Endodermal cell (in vitro differentiated cells): ENCODE measurements at regions not wholly inside any gene's neighbourhood (a gene's known extent, or its start where the extent isn't known, plus 50 kb on each side); places are given as distances from the start of the nearest gene placed in this dataset.
"Not testable (repeated sequence)": the region's sequence is repeated elsewhere in the genome, so short reads cannot be mapped to it uniquely, and the experiment has no call there.

Experiments
- DNase-seq: peaks from one replicate; pipeline ENCODE4 v3.0.0-alpha.2; 2017
- H3K27ac ChIP-seq: 2 replicates; pipeline ENCODE4 v1.5.1; 2013; ENCODE audit warnings: mild to moderate bottlenecking, low read depth, low read length, moderate library complexity
- H3K27me3 ChIP-seq: 2 replicates; pipeline ENCODE4 v1.6.1; 2013; ENCODE audit warnings: mild to moderate bottlenecking, low read length, moderate library complexity; ENCODE audit not compliant: insufficient read depth, control insufficient read depth, poor library complexity, severe bottlenecking
- H3K36me3 ChIP-seq: 2 replicates; pipeline ENCODE4 v1.7.0; 2013; ENCODE audit warnings: mild to moderate bottlenecking, low read length, moderate library complexity; ENCODE audit not compliant: control insufficient read depth, insufficient read depth
- H3K4me1 ChIP-seq: one replicate; pipeline ENCODE4 v1.7.0; 2013; ENCODE audit warnings: low read length; ENCODE audit not compliant: control insufficient read depth, insufficient read depth
- H3K4me3 ChIP-seq: 2 replicates; pipeline ENCODE4 v1.5.1; 2013; ENCODE audit warnings: mild to moderate bottlenecking, low read length, moderate library complexity
- H3K9ac ChIP-seq: 2 replicates; pipeline ENCODE4 v1.6.1; 2013; ENCODE audit warnings: mild to moderate bottlenecking, low read length, moderate library complexity; ENCODE audit not compliant: poor library complexity, severe bottlenecking; ENCODE audit errors: extremely low read depth
- H3K9me3 ChIP-seq: 2 replicates; pipeline ENCODE4 v1.6.1; 2013; ENCODE audit warnings: mild to moderate bottlenecking, low read length, moderate library complexity; ENCODE audit not compliant: control insufficient read depth
- H3K27ac Mint-ChIP-seq: 2 replicates; pipeline ENCODE4 v1.8.0; 2020; ENCODE audit warnings: mixed read lengths
- H3K27me3 Mint-ChIP-seq: 2 replicates; pipeline ENCODE4 v1.8.0; 2021; ENCODE audit warnings: mild to moderate bottlenecking, mixed read lengths; ENCODE audit not compliant: insufficient read depth
- H3K36me3 Mint-ChIP-seq: 2 replicates; pipeline ENCODE4 v1.8.0; 2020; ENCODE audit warnings: low read depth, mixed read lengths
- H3K4me1 Mint-ChIP-seq: 2 replicates; pipeline ENCODE4 v1.8.0; 2020; ENCODE audit warnings: mixed read lengths
- H3K4me3 Mint-ChIP-seq: 2 replicates; pipeline ENCODE4 v1.8.0; 2020; ENCODE audit warnings: mild to moderate bottlenecking, moderate library complexity, mixed read lengths
- H3K9me3 Mint-ChIP-seq: 2 replicates; pipeline ENCODE4 v1.8.0; 2020; ENCODE audit warnings: mild to moderate bottlenecking, mixed read lengths
- CTCF ChIP-seq: fragments of 200-600 bp; sonication (generic); conservative IDR thresholded peaks from 2 replicates; pipeline ENCODE4 v1.5.0; 2021; ENCODE audit warnings: antibody characterized with exemption, mild to moderate bottlenecking
- WGBS, 2 experiments: methylation state at CpG; one replicate each; pipeline versions ENCODE4 v1.1.5 to v1.1.7; 2013; ENCODE audit warnings: missing lambda C conversion rate in 2 of 2, mixed read lengths in 1 of 2; ENCODE audit not compliant: insufficient coverage in 1 of 2, insufficient read length in 1 of 2; 5-methylcytosine and 5-hydroxymethylcytosine counted together

DNA sequence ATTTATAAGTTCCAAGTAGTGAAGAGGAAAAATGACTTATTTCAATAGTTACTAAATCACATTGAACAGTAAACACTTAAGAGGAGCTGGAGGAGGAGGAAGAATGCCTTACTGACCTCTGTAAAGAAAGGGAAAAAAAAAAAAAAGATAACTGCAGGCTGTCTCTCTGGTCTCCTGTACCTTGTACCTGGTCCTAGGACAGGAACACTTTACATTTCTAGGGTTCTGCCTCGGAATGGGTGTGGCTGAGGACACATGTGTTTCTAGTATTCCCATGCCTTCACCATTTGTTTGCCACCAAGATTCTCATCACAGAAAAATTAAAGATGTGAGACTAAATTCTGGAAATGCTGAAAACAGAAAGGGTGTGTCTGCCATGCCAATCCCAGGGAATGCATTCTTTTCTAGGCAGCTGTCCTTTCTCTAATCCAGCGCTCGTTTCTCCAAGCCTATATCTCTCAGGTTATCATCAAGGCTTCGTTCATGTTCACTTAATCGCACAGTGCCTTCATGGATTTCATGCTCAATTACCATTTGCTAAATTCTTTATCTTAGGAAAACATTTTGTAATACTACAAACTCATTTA, 1208.3 kb downstream of the OTOL1 start:
- Histone ChIP-seq H3K27me3 (no peaks in the 10 kb centered on the region), H3K9me3 (peaks cover 4% of the 10 kb centered on the region), H3K36me3 (no peaks in the 10 kb centered on the region), H3K9ac (no peak overlapping the region), H3K27ac (no peak overlapping the region), H3K4me1 (no peaks in the 10 kb centered on the region), H3K4me3 (no peak overlapping the region)
- H3K9me3 Mint-ChIP-seq, result peaks cover 21% of the 10 kb centered on the region
- H3K27ac Mint-ChIP-seq, result no peak overlapping the region
- no peaks in the 10 kb centered on the region for H3K27me3 Mint-ChIP-seq
- WGBS, 2 experiments, result 87 to 94% methylated on average over 3 to 5 of the region's 5 CpGs
- H3K4me1 Mint-ChIP-seq, result peaks cover 4% of the 10 kb centered on the region
- TF ChIP-seq CTCF, result no peak
- DNase-seq, result no peak
- H3K36me3 Mint-ChIP-seq, result peaks cover 16% of the 10 kb centered on the region
- no peak overlapping the region for H3K4me3 Mint-ChIP-seq

- 100% methylated on average over 2 of the region's 2 CpGs; no CpG with 5 or more reads in 1 of the 2 experiments for WGBS, 2 experiments
These were observed 1211.8 kb downstream of the OTOL1 start for GRCh38 chr3:162708394-162708793.

GRCh38 chr3:162708942-162709706, 1212.5 kb downstream of the OTOL1 start:
- H3K27ac ChIP-seq, H3K4me1 Mint-ChIP-seq, H3K4me3 Mint-ChIP-seq, H3K4me1 ChIP-seq, H3K4me3 ChIP-seq, H3K9me3 ChIP-seq, H3K27me3 Mint-ChIP-seq, H3K27ac Mint-ChIP-seq, H3K9ac ChIP-seq, H3K36me3 ChIP-seq, DNase-seq, H3K27me3 ChIP-seq: not testable (repeated sequence)
- Mint-ChIP-seq H3K9me3 (peaks cover 15% of the 10 kb centered on the region), H3K36me3 (peaks cover 13% of the 10 kb centered on the region)
- 97 to 100% methylated on average over 1 to 15 of the region's 15 CpGs for WGBS, 2 experiments

More at GRCh38 chr3:162708394-162708793, 1211.8 kb downstream of the OTOL1 start:
- H3K4me1 ChIP-seq, H3K27ac Mint-ChIP-seq, H3K27me3 ChIP-seq, H3K36me3 ChIP-seq, H3K4me3 ChIP-seq, H3K9ac ChIP-seq, H3K4me1 Mint-ChIP-seq, H3K9me3 ChIP-seq, H3K27me3 Mint-ChIP-seq, DNase-seq, H3K4me3 Mint-ChIP-seq, H3K27ac ChIP-seq: not testable (repeated sequence)
- Mint-ChIP-seq H3K9me3 (peaks cover 15% of the 10 kb centered on the region), H3K36me3 (peaks cover 13% of the 10 kb centered on the region)

DNA sequence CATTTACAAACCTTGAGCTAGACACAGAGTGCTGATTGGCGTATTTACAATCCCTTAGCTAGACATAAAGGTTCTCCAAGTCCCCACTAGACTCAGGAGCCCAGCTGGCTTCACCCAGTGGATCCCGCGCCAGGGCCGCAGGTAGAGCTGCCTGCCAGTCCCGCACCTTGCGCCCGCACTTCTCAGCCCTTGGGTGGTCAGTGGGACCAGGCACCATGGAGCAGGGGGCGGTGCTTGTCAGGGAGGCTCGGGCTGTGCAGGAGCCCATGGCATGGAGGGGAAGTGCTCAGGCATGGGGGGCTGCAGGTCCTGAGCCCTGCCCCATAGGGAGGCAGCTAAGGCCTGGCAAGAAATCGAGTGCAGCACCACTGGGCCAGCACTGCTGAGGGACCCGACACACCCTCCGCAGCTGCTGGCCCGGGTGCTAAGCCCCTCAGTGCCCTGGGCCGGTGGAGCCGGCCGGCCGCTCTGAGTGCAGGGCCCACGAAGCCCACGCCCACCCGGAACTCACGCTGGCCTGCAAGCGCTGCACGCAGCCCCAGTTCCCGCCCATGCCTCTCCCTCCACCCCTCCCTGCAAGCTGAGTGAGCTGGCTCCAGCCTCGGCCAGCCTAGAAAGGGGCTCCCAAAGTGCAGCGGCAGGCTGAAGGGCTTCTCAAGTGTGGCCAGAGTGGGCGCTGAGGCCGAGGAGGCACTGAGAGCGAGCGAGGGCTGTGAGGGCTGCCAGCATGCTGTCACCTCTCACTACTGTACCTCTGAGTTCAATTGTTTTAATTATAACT, 1213.9 kb downstream of the OTOL1 start:
- H3K4me1 ChIP-seq, result no peaks in the 10 kb centered on the region
- no peaks in the 10 kb centered on the region for H3K27me3 Mint-ChIP-seq
- no peak overlapping the region for H3K27ac ChIP-seq
- H3K27ac Mint-ChIP-seq, result no peak overlapping the region
- DNase-seq, result no peak
- WGBS, 2 experiments, result 83 to 88% methylated on average over 6 to 30 of the region's 30 CpGs
- no peaks in the 10 kb centered on the region for H3K36me3 ChIP-seq
- no peaks in the 10 kb centered on the region for H3K9me3 ChIP-seq
- H3K4me3 ChIP-seq, result no peak overlapping the region
- peaks cover 13% of the 10 kb centered on the region for H3K36me3 Mint-ChIP-seq
- no peak overlapping the region for H3K9ac ChIP-seq
- no peaks in the 10 kb centered on the region for H3K27me3 ChIP-seq
- peaks cover 15% of the 10 kb centered on the region for H3K9me3 Mint-ChIP-seq
- H3K4me1 Mint-ChIP-seq, result peaks cover 5% of the 10 kb centered on the region
- TF ChIP-seq CTCF, result no peak
- H3K4me3 Mint-ChIP-seq, result no peak overlapping the region

DNA sequence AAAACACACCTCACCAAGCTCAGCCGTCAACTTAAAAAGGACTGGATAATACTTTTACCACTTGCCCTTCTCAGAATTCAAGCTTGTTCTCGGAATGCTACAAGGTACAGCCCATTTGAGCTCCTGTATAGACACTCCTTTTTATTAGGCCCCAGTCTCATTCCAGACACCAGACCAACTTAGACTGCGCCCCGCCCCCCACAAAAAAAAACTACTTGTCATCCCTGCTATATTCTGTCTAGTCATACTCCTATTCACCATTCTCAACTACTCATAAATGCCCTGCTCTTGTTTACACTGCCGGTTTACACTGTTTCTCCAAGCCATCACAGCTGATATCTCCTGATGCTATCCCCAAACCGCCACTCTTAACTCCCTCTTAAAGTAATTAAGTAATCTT, 1220.5 kb downstream of the OTOL1 start:
- H3K9ac ChIP-seq, DNase-seq, H3K4me3 Mint-ChIP-seq, H3K36me3 ChIP-seq, H3K27me3 ChIP-seq, H3K27ac ChIP-seq, H3K36me3 Mint-ChIP-seq, H3K27me3 Mint-ChIP-seq, H3K4me3 ChIP-seq, H3K9me3 ChIP-seq, H3K4me1 ChIP-seq, H3K27ac Mint-ChIP-seq, H3K9me3 Mint-ChIP-seq: not testable (repeated sequence)
- WGBS, 2 experiments, result 0 to 46% methylated on average over 2 to 5 of the region's 6 CpGs
- peaks cover 30% of the 10 kb centered on the region for H3K4me1 Mint-ChIP-seq
